ENCODE measurements at regions not wholly inside any gene's neighbourhood (a gene's known extent, or its start where the extent isn't known, plus 50 kb on each side); places are given as distances from the start of the nearest gene placed in this dataset.
"Not testable (repeated sequence)": the region's sequence is repeated elsewhere in the genome, so short reads cannot be mapped to it uniquely, and the experiment has no call there.

DNA sequence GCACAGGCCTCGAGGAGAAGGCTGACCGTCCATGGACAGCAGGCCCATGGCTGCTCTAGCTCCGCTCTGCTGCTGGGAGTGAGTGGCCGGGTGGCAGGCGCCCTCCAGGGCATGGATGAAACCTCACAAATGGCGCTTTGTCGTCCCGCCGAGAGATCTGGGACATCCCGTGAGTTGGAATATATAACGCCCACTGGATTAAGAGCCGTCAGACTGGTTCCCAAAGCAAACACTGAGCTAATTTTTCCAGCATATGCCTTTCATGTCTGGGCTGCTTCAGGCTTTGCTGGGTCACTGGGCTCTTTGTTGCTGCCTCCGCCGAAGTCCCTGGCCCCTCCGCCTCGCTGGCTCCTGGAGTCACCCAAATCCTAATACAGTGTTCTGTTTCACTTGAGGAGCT lies 266.3 kb downstream of the FOXL1 start:
- no peak for DNase-seq

DNA sequence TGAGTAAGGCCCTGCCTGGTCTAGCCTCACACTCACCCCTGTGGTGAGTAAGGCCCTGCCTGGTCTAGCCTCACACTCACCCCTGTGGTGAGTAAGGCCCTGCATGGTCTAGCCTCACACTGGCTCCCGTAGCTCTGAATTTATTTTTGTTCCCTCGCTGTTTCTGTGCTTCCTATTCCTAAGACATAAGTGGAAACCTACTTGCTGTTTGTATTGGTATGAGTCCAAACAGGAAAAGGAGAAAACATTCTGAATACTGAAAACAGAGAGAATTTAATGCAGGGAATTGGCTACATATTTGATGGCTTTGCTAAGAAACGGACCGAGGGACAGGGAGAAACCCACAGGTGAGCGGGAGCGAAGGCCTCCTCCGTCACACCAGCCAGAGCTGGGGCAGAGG lies 267.8 kb downstream of the FOXL1 start:
- no peak for DNase-seq

DNA sequence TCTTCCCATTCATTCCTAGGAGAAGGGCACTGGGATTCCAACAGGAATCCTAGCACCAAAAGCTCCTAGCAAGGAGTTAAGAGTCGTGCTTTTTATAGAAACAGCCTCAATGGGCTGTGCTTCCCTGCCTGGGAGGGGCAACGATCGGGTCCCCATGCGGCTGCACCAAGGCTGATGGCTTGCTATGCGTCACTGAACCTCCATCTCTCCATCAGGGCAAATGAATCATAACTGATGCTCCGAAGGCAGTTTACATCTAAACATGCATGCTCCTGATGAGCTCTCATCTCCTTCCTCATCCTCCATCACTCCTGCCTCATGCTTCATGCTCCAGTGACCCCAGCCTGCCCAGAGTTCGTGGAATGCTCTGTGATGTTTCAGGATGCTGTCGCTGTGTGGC lies 270.5 kb downstream of the FOXL1 start:
- DNase-seq: no peak

DNA sequence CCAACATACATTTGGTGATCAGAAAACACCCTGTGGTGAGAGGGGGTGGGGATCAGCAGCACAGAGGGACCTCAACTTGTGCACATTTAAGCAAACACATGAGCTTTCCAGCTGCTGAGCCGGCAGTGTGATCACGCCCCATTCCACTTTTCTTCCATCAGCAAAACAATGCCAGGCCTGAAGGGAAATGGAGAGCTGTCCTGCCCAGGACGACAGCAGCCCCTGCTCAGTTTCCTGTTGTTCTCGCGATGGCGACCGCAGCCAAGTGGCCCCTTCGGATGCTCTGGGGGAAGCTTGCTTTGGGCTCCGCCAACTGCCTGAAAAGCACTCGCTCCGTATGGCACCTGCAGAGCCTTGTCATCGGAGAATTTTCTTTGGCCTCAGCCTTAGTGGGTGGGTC lies 272.3 kb downstream of the FOXL1 start:
- no peak for DNase-seq

DNA sequence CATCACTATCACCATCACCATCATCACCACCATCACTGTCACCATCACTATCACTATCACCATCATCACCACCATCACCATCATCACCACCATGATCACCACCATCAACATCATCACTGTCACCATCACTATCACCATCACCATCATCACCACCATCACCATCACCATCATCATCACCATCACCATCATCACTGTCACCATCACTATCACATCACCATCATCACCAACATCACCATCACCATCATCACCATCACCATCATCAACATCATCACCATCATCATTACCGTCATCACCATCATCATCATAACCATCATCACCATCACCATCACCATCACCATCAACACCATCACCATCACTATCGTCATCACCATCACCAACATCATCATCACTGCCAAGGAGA lies 273.8 kb downstream of the FOXL1 start:
- no peak for DNase-seq

DNA sequence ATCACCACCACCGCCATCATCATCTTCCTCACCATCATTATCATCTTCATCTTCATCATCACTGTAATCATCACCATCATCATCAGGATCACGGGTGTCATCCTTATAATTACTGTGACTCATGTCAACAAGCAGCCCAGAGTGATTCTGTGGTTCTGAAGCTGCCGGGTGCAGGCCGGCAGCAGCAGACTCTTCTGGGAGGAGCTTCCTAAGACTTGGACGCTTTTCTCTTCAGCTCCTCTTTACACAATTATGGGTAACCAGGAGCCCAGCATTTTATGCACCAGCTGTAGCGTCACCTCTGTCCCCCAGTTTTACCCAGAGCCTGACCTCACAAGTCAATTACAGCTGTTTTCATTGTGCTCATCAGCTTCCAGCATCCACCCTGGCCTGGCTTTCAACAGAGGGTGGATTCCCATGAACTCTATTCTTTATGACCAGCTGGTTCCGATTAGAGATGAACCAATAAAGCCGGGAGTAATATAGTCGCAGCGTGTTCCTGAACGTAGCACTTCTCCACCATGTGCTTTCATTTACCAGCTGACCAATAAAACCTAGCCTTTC lies 275.8 kb downstream of the FOXL1 start:
- DNase-seq: no peak

DNA sequence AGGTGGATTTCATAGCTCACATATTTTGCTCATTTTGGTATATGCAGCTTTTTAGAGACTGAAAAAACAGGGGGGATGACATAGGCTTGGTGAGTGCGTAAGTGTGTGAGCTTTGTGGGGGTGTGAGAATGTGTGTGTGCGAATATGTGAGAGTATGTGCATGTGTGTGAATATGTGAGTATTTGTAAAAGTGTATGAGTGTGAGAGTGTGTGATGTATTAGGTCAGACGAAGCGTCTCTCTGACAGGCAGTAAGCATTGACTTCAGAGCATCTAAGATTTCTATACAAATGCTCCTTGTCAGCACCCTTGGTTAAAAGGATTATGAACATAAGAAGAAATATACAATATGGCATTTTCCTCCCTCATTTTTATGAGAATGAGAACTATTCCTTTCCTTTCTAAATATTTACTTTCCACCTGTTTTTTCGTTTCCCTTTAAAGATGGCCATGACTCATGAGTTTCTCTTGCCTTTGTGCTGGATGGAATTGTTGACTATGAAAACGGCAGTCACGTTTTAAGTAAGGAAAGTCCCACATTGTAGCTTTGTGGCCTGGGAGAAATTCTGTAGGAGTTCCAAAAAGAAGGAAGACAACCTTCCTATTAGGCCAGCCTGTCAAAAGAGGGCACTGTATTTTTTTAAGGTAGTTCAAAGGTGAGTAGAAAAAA lies 276.4 kb downstream of the FOXL1 start:
- no peak for DNase-seq

DNA sequence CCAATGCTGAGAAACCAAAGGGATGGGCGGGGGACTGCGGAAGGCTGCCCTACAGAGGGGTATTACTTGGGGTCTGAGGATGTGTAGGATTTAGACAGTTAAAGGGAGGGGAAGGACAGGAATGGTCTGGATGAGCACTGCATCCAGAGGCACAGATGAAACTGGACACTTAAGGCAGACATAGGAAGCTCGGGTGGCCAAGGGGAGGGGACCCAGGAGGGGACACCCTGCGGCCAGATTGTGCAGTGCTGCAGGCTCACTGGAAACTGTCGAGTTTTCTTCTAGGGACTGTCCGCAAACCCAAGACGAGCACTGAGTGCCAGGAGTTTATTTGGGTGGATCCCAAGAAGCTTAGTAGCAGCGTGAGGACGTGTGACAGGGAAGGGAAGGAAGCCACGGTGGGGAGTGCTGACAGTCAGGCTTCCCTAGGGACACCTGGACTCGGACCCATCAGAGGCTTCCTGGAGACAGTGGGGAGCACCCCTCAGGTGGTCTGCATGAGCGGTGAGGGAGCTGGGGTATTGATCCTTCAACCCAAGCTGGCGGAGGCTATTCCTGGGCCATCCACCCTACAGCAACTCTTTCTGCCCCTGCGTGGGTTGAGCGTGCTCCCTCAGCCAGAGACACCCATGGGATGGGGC lies 278.7 kb downstream of the FOXL1 start:
- no peak for DNase-seq

DNA sequence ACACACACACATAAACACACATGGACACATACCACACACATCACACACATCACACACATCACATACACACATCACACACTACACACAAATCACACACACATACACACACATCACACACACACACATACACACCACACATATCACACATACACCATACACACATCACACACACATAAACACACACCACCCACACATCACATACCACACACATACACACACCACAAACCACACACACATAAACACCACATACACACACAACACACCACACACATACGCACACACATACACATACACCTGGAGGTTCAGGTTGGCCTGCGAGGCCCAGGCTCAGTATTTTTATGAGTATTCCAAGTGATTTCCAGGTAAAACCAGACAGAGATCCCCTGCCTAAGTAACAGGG lies 279.5 kb downstream of the FOXL1 start:
- DNase-seq: no peak

DNA sequence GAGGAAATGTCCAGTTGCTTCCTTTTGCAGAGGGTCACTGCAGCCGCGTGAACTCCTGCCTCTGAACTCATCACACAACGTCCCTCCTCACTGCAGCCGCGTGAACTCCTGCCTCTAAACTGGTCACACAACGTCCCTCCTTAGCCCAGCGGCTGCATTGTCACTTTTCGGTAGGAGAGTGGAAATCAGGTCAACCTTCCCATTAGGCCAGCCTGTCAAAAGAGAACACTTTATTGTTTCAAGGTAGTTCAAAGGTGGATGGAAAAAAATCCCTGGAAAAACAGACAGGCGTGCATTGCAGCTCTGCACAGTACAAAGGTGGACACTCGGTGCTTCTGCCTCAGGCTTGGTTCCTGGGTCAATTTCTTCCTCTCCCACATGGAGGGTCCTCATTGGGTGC lies 280.2 kb downstream of the FOXL1 start:
- DNase-seq: no peak

DNA sequence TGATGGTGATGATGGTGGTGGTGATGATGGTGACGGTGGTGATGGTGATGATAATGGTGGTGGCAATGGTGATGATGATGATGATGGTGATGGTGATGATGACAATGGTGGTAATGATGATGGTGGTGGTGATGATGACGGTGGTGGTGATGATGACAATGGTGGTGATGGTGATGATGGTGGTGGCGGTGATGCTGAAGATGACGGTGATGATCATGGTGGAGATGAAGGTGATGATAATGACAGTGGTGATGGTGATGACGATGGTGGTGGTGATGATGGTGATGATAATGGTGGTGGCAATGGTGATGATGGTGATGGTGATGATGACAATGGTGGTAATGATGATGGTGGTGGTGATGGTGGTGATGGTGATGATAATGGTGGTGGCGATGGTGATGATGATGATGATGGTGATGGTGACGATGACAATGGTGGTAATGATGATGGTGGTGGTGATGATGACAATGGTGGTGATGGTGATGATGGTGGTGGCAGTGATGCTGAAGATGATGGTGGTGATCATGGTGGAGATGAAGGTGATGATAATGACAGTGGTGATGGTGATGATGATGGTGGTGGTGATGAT lies 283.0 kb downstream of the FOXL1 start:
- not testable (repeated sequence) for DNase-seq

DNA sequence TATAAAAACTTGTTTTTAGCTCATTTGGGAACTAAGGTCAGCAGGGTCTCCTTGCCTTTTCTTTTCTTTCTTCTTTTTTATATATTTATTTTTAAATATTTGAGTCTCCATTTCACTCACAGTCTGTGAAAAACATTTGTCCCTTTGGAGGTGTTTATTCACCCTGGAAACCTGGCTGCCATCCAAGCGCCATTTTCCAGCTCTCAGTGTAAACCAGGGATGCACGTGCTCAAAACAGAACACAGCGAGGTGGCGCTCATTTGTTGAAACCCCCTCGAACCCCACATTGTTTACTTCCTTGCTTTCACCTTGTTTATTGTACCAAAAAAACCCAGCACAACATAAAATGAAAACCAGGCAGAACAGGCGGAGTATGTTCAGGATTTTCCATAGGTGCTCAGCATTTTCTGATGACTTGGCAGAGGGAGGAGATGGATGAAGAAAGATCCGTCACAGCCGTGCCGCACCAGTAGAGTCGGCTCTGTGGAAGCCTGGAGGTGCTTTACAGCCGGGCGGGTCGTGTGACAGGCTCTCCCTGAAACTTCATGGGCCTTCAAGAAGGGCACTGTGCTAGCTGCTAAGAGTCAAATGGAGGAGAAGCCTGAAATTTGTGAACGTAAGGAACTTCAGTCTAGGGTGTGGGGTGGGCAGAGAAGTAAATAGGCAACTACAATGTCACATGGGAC lies 284.4 kb downstream of the FOXL1 start:
- no peak for DNase-seq

DNA sequence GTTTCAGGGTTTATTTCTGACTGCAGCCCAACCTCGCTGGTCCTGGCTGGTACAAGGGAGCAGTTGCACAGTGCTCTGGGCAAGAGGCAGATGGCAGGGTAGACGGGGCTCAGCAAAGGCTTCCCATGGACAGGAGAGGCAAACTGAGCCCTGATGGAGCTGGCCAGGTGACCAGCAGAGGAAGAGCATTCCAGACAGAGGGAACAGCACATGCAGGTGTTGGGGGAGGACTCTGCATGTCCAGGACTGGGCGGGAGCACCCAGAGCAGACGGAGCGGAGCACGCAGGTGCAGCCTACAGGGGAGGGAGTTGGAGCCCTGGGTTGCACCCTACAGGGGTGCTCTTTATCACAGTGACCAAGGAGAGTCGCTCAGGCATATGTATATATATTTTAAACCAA lies 285.3 kb downstream of the FOXL1 start:
- DNase-seq: no peak

DNA sequence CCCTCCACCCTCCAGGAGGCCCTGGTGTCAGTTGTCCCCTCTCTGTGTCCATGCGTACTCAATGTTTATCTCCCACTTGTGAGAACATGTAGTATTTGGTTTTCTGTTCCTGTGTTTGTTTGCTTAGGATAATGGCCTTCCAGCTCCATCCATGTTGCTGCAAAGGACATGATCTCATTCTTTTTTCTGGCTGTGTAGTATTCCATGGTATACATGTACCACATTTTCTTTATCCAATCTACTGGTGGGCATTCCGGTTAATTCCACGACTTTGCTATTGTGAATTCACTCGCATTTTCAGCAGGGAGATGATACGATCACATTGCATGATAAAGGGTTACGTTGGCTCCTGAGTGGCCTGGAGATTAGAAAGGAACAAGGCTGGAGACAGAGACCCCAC lies 286.2 kb downstream of the FOXL1 start:
- DNase-seq: no peak

DNA sequence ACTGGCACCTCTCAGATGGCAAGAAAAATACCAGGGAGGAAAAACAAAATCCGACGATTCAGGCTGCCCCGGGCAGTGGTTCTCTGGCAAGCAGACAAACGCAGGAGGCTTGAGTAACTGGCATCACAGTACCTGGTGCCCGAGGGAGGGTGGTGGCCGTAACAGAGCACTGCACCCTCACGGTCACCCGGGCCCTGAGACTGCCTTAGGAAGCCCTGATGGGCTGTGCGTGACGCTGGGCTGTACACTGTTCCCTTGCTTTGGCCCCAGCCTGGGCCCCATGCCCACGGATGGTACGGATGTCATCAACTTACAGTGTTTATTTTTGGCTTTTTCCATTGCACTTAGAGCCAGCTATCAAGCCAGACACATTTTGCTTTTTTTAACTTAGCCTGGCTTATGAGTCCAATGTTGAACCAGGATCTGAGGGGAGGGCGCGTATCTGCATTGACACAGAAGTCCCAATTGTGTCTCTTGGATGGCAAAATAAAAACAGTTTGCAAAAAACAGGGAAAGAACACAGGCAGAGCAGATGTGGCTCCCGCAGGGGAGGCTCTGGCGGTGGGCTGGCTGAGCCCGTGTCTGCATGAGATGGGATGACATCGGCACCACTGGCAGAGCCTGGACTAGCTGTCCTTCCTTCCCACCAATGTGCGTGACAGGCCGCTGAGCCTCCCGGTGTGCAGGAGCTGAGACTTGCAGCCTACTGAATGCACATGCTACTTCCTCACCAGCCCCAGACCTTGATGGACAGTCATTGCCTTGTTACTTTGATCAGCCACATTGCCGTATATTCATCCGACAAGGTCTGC lies 287.7 kb downstream of the FOXL1 start:
- no peak for DNase-seq

DNA sequence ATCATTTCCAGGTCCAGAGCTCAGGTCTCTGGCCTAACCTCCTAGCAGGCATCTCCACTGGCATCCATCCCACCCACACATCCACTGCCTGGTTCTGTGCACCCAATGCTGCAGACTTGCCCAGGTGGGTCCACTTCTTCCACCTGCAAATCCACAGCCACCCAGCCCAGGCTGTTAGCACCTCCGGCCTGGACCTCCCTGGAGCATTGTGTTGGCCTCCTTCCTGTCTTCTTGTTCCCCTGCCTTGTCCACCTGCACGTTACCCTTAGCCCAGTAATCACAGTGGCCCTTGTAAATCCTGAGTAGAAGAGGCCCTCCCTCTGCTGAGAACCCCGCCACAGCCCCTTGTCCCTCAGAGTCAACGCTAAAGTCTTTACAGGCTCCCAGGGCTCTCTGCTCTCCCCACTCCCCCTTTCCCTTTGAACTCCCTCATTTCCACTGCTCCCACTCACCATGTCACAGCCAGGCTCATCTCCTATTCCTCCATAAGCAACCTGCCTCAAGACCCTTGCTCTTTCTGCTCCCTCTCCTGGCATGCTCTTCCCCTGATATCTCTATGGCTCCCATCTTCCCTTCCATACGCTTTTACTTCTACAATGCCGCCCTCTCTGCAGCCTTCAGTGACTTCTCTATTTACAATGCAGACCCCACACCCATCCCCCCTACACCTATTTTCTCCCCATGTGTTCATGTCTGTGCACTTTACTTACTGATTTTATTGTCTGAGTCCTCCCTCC lies 288.8 kb downstream of the FOXL1 start:
- no peak for DNase-seq

DNA sequence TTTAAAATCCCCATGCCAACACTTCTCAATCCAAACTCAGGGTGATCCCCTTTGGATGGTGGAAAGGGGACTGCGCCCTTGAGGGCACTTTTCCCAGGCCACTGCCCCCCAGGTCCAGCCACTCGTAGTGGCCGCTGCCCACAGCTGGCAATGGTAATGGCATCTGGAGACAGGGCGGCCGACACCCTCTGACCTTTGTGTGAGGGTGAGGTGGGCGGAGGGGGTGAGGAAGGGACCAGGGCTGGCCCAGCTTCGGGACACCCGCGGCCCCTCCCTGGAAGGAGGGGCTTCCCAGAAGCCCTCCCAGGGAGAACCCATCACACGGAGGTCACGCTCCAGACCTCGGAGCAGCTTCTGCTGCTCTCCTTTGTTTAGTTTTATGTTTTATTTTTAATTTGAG lies 289.7 kb downstream of the FOXL1 start:
- no peak for DNase-seq

DNA sequence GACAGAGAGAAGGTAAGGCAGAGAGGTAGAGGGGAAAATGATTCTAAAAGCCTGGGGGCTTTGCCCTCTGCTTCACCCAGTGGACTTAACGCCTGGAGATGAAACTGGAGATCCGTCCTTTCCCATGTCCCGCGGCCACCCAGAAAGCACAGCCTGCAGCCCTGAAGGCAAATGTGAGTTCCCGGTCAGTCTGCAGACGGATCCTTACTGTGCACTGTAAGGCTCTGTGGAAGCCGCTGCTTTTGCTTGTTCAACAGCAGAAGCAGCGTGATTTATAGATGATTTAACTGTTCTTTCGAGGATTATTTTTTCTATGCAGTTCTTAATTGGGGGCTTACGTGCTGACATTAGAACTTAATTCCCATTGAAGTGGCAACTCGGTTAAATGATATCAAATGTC lies 290.4 kb downstream of the FOXL1 start:
- no peak for DNase-seq

DNA sequence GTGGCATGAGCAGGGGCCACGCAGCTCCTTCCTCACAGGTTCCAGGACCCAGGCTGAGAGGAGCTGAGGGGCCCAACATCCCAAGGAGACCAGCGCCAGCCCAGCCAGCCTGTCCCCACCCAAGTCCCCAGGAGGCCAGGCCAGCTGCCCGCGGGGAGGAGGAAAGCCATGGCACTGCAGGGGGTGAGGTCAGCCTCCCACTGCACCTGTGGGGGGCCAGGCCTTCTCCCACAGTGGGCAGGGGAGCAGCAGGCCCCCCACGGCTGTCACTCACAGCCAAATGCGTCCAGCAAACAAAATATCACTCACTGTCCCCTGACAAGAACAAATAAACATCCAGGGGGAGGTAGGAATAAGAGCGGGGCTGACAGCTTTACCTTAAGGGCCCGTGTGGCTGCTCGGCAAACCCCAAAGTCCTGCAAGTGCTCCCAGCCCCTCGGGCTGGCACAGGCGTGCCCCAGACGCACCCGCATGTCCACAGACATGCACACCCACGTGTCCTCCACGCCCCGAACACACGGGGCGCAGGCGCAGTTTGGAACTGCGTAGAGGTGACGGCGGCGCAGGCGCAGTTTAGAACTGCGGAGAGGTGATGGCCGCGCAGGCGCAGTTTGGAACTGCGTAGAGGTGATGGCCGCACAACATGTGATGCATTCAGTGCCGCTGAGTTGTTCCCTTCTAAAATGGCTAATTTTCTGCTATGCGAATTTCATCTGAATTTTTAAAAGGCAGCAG lies 291.1 kb downstream of the FOXL1 start:
- no peak for DNase-seq

DNA sequence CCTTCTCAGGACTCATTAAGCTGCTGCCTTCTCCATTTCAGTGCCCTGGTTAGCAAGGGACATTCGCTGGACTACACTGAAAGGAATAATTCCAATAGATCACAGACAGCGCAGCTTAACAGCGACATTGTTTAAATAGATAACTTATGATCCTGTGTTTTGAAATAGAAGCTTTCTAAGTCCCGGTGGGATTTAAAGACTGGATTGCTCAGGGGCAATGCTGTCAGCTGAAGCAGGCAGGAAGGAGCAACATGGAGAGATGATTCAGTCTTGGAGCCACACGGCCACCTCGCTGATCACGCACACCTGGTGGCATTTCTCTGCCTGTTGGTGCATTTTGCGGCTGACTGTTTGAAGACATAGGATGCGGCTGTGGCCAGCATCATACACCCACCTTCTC lies 292.0 kb downstream of the FOXL1 start:
- no peak for DNase-seq

DNA sequence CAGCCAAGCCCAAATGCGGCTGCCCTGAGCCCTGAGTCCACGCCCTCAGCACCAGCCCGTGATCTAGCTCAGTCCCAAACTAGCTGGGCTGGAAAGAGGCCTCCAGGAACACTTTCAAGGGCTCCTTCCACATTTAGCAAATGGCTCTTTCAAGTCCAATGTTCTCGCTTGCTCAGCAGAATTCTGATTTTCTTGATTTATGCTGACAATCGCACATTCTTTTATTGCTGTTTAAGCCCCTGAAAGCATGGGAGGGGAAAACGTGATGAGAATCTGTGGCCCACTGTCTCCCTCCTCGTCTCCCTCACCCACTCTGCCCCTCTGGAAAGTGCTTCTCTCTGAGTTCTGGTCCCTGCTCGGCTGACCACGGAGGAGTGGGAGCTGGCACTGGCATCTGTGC lies 293.8 kb downstream of the FOXL1 start:
- no peak for DNase-seq

DNA sequence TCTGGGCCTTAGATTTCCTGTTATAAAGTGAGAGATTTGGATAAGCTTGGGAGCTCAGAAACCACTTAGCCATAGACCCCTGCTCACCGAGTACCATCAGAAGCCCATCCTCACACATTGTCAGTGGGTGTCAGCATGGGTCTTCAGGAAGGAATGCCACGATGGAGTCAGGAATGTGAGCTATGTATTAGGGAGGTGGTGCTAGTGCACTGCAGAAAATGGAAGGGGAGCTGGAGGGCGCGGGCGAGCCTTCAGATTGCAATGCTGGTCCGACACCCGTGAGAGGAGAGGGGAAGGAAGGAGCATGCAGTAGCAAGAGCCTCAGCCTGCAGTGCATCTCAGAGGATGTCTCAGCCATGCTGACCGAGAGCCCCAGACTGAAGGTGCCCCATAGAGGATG lies 294.5 kb downstream of the FOXL1 start:
- no peak for DNase-seq

All from suppressor macrophage treated with lipopolysaccharide for 4 hours (primary cell).